Endodermal cell (in vitro differentiated cells): ENCODE measurements at regions not wholly inside any gene's neighbourhood (a gene's known extent, or its start where the extent isn't known, plus 50 kb on each side); places are given as distances from the start of the nearest gene placed in this dataset.

Experiments used
- DNase-seq: peaks from one replicate; pipeline ENCODE4 v3.0.0-alpha.2; 2017
- H3K27ac ChIP-seq: 2 replicates; pipeline ENCODE4 v1.5.1; 2013; ENCODE audit warnings: mild to moderate bottlenecking, low read depth, low read length, moderate library complexity
- H3K27me3 ChIP-seq: 2 replicates; pipeline ENCODE4 v1.6.1; 2013; ENCODE audit warnings: mild to moderate bottlenecking, low read length, moderate library complexity; ENCODE audit not compliant: insufficient read depth, control insufficient read depth, poor library complexity, severe bottlenecking
- H3K36me3 ChIP-seq: 2 replicates; pipeline ENCODE4 v1.7.0; 2013; ENCODE audit warnings: mild to moderate bottlenecking, low read length, moderate library complexity; ENCODE audit not compliant: control insufficient read depth, insufficient read depth
- H3K4me1 ChIP-seq: one replicate; pipeline ENCODE4 v1.7.0; 2013; ENCODE audit warnings: low read length; ENCODE audit not compliant: control insufficient read depth, insufficient read depth
- H3K4me3 ChIP-seq: 2 replicates; pipeline ENCODE4 v1.5.1; 2013; ENCODE audit warnings: mild to moderate bottlenecking, low read length, moderate library complexity
- H3K9ac ChIP-seq: 2 replicates; pipeline ENCODE4 v1.6.1; 2013; ENCODE audit warnings: mild to moderate bottlenecking, low read length, moderate library complexity; ENCODE audit not compliant: poor library complexity, severe bottlenecking; ENCODE audit errors: extremely low read depth
- H3K9me3 ChIP-seq: 2 replicates; pipeline ENCODE4 v1.6.1; 2013; ENCODE audit warnings: mild to moderate bottlenecking, low read length, moderate library complexity; ENCODE audit not compliant: control insufficient read depth
- H3K27ac Mint-ChIP-seq: 2 replicates; pipeline ENCODE4 v1.8.0; 2020; ENCODE audit warnings: mixed read lengths
- H3K27me3 Mint-ChIP-seq: 2 replicates; pipeline ENCODE4 v1.8.0; 2021; ENCODE audit warnings: mild to moderate bottlenecking, mixed read lengths; ENCODE audit not compliant: insufficient read depth
- H3K36me3 Mint-ChIP-seq: 2 replicates; pipeline ENCODE4 v1.8.0; 2020; ENCODE audit warnings: low read depth, mixed read lengths
- H3K4me1 Mint-ChIP-seq: 2 replicates; pipeline ENCODE4 v1.8.0; 2020; ENCODE audit warnings: mixed read lengths
- H3K4me3 Mint-ChIP-seq: 2 replicates; pipeline ENCODE4 v1.8.0; 2020; ENCODE audit warnings: mild to moderate bottlenecking, moderate library complexity, mixed read lengths
- H3K9me3 Mint-ChIP-seq: 2 replicates; pipeline ENCODE4 v1.8.0; 2020; ENCODE audit warnings: mild to moderate bottlenecking, mixed read lengths
- CTCF ChIP-seq: fragments of 200-600 bp; sonication (generic); conservative IDR thresholded peaks from 2 replicates; pipeline ENCODE4 v1.5.0; 2021; ENCODE audit warnings: antibody characterized with exemption, mild to moderate bottlenecking
- WGBS, 2 experiments: methylation state at CpG; one replicate each; pipeline versions ENCODE4 v1.1.5 to v1.1.7; 2013; ENCODE audit warnings: missing lambda C conversion rate in 2 of 2, mixed read lengths in 1 of 2; ENCODE audit not compliant: insufficient coverage in 1 of 2, insufficient read length in 1 of 2; 5-methylcytosine and 5-hydroxymethylcytosine counted together

GRCh38 chr11:133601641-133602040, 69.3 kb upstream of the OPCML start:
- Histone ChIP-seq H3K27me3 (no peaks in the 10 kb centered on the region), H3K4me1 (no peaks in the 10 kb centered on the region), H3K36me3 (no peaks in the 10 kb centered on the region), H3K27ac (no peak overlapping the region), H3K9ac (no peak overlapping the region), H3K9me3 (no peaks in the 10 kb centered on the region), H3K4me3 (no peak overlapping the region)
- Mint-ChIP-seq H3K36me3 (no peaks in the 10 kb centered on the region), H3K4me3 (no peak overlapping the region), H3K27me3 (peaks cover 11% of the 10 kb centered on the region), H3K4me1 (peaks cover 8% of the 10 kb centered on the region), H3K9me3 (no peaks in the 10 kb centered on the region), H3K27ac (no peak overlapping the region)
- no peak for DNase-seq
- TF ChIP-seq CTCF = no peak
- WGBS, 2 experiments = 90 to 92% methylated on average over 3 of the region's 3 CpGs

GRCh38 chr11:133600786-133601185, 68.5 kb upstream of the OPCML start:
- peaks cover 8% of the 10 kb centered on the region for H3K4me1 Mint-ChIP-seq
- Histone ChIP-seq H3K4me3 (no peak overlapping the region), H3K27ac (no peak overlapping the region), H3K9me3 (no peaks in the 10 kb centered on the region), H3K36me3 (no peaks in the 10 kb centered on the region), H3K27me3 (no peaks in the 10 kb centered on the region), H3K9ac (no peak overlapping the region), H3K4me1 (no peaks in the 10 kb centered on the region)
- 87 to 92% methylated on average over 2 to 6 of the region's 6 CpGs for WGBS, 2 experiments
- H3K9me3 Mint-ChIP-seq = no peaks in the 10 kb centered on the region
- DNase-seq = no peak
- H3K27me3 Mint-ChIP-seq = peaks cover 16% of the 10 kb centered on the region
- H3K36me3 Mint-ChIP-seq = no peaks in the 10 kb centered on the region
- TF ChIP-seq CTCF = no peak
- no peak overlapping the region for H3K27ac Mint-ChIP-seq
- H3K4me3 Mint-ChIP-seq = no peak overlapping the region

- H3K9me3 ChIP-seq = no peaks in the 10 kb centered on the region
- H3K27ac ChIP-seq = no peak overlapping the region
- DNase-seq = no peak
- 99 to 100% methylated on average over 2 to 5 of the region's 5 CpGs for WGBS, 2 experiments
- no peak overlapping the region for H3K4me3 Mint-ChIP-seq
- H3K36me3 ChIP-seq = no peaks in the 10 kb centered on the region
- peaks cover 19% of the 10 kb centered on the region for H3K27me3 Mint-ChIP-seq
- H3K4me1 Mint-ChIP-seq = peaks cover 8% of the 10 kb centered on the region
- no peak overlapping the region for H3K4me3 ChIP-seq
- no peaks in the 10 kb centered on the region for H3K4me1 ChIP-seq
- H3K36me3 Mint-ChIP-seq = no peaks in the 10 kb centered on the region
- H3K9ac ChIP-seq = no peak overlapping the region
- no peaks in the 10 kb centered on the region for H3K27me3 ChIP-seq
- no peaks in the 10 kb centered on the region for H3K9me3 Mint-ChIP-seq
- no peak for TF ChIP-seq CTCF
- no peak overlapping the region for H3K27ac Mint-ChIP-seq
These were observed 68.0 kb upstream of the OPCML start for GRCh38 chr11:133600306-133600705.
